ENCODE measurements at regions not wholly inside any gene's neighbourhood (a gene's known extent, or its start where the extent isn't known, plus 50 kb on each side); places are given as distances from the start of the nearest gene placed in this dataset.

- Histone ChIP-seq H3K27me3 (no peaks in the 10 kb centered on the region), H3K36me3 (replicated peaks in 1 of 2) (no peaks in the 10 kb centered on the region), H3K9me3 (replicated peaks in 1 of 3) (no peaks in the 10 kb centered on the region), H3K27ac (no peak overlapping the region), H3K4me1 (replicated peaks in 1 of 2) (no peaks in the 10 kb centered on the region), H3K4me3 (no peak overlapping the region)
- no peak for DNase-seq
- 74 to 88% (median 76%) methylated on average over 4 of the region's 4 CpGs for WGBS, 4 donors
- no peak for TF ChIP-seq POLR2A (IDR thresholded peaks at IDR 0.05)
- TF ChIP-seq, protein P1, sequence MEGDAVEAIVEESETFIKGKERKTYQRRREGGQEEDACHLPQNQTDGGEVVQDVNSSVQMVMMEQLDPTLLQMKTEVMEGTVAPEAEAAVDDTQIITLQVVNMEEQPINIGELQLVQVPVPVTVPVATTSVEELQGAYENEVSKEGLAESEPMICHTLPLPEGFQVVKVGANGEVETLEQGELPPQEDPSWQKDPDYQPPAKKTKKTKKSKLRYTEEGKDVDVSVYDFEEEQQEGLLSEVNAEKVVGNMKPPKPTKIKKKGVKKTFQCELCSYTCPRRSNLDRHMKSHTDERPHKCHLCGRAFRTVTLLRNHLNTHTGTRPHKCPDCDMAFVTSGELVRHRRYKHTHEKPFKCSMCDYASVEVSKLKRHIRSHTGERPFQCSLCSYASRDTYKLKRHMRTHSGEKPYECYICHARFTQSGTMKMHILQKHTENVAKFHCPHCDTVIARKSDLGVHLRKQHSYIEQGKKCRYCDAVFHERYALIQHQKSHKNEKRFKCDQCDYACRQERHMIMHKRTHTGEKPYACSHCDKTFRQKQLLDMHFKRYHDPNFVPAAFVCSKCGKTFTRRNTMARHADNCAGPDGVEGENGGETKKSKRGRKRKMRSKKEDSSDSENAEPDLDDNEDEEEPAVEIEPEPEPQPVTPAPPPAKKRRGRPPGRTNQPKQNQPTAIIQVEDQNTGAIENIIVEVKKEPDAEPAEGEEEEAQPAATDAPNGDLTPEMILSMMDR (IDR thresholded peaks at IDR 0.05), result no peak
- intact Hi-C loops (cut with DNase I), result no loop called here
Observed at GRCh38 chr3:68123231-68123630, 468.8 kb upstream of the SUCLG2 start.

DNA sequence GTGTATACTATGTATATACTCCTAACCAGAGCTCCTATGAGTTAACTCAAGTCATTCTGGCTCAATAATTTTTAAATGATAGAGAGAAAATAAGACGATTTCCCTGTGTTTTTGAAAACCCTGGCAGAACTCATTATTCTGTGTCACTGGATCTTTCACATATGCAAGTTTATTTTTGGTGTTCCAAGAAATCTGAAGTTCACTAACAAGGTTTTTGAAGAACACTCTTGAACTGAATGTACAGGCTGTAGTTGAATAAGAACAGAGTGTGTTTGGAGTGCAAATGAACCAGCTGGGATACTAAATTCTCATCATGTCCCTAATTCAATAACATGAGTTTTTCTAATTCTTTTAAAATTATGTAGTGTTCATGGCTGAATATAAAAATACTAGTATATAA, 466.9 kb upstream of the SUCLG2 start:
- no peaks in the 10 kb centered on the region for H3K4me1 ChIP-seq (replicated peaks in 1 of 2)
- intact Hi-C loops (cut with DNase I), result no loop called here
- H3K27me3 ChIP-seq, result no peaks in the 10 kb centered on the region
- TF ChIP-seq POLR2A (IDR thresholded peaks at IDR 0.05), result no peak
- TF ChIP-seq, protein P1 (IDR thresholded peaks at IDR 0.05), result no peak
- H3K4me3 ChIP-seq, result no peak overlapping the region
- WGBS, 4 donors, result 39 to 57% (median 44%) methylated on average over 1 of the region's 1 CpG
- no peaks in the 10 kb centered on the region for H3K36me3 ChIP-seq (replicated peaks in 1 of 2)
- DNase-seq, result no peak
- no peak overlapping the region for H3K27ac ChIP-seq
- no peaks in the 10 kb centered on the region for H3K9me3 ChIP-seq (replicated peaks in 1 of 3)

- 94 to 97% (median 97%) methylated on average over 1 of the region's 1 CpG for WGBS, 4 donors
- TF ChIP-seq, protein P1 (IDR thresholded peaks at IDR 0.05), result no peak
- no peak for TF ChIP-seq POLR2A (IDR thresholded peaks at IDR 0.05)
- intact Hi-C loops (cut with DNase I), result no loop called here
Observed at GRCh38 chr3:68116580-68116979, 462.2 kb upstream of the SUCLG2 start.

DNA sequence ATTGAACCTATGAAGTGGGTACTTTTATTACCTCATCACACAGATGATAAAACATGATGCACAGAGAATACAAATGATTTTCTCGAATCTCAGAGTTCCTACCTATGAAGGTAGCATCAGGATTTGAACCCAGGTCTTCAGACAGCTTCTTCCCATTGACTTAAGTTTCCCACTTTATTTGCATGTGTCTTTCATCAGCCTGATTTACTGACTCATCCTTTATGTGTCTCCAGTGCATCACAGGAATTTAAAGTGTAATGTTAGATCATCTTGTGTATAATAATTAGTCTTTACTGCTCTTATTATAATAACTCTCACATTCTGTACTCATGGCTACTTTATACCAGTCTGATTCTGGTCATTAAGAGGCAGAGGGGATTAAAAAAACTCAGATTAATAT, 449.4 kb upstream of the SUCLG2 start:
- Histone ChIP-seq H3K4me3 (no peak overlapping the region), H3K4me1 (replicated peaks in 1 of 2) (no peaks in the 10 kb centered on the region), H3K27me3 (no peaks in the 10 kb centered on the region), H3K27ac (no peak overlapping the region), H3K9me3 (replicated peaks in 1 of 3) (no peaks in the 10 kb centered on the region), H3K36me3 (replicated peaks in 1 of 2) (no peaks in the 10 kb centered on the region)
- DNase-seq, result no peak
- WGBS, 4 donors, result 0 to 68% (median 38%) methylated on average over 1 of the region's 1 CpG
- TF ChIP-seq, protein P1 (IDR thresholded peaks at IDR 0.05), result no peak
- no peak for TF ChIP-seq POLR2A (IDR thresholded peaks at IDR 0.05)
- intact Hi-C loops (cut with DNase I), result no loop called here

More at GRCh38 chr3:68116580-68116979, 462.2 kb upstream of the SUCLG2 start:
- Histone ChIP-seq H3K4me1 (replicated peaks in 1 of 2) (no peaks in the 10 kb centered on the region), H3K27me3 (no peaks in the 10 kb centered on the region), H3K36me3 (replicated peaks in 1 of 2) (no peaks in the 10 kb centered on the region), H3K9me3 (replicated peaks in 1 of 3) (no peaks in the 10 kb centered on the region), H3K4me3 (no peak overlapping the region), H3K27ac (no peak overlapping the region)
- no peak for DNase-seq
